Fibroblast of pulmonary artery (primary cell): ENCODE measurements at regions not wholly inside any gene's neighbourhood (a gene's known extent, or its start where the extent isn't known, plus 50 kb on each side); places are given as distances from the start of the nearest gene placed in this dataset.
A peak's percentile ranks its signal among the peaks of the same experiment; 100 is the strongest.

Experiments
- DNase-seq: peaks from one replicate; pipeline ENCODE4 v3.0.0-alpha.2; 2010; ENCODE audit warnings: low read depth
- H3K4me3 ChIP-seq: replicated peaks from 2 replicates; pipeline ENCODE4 v1.5.1; 2011; ENCODE audit warnings: low read depth, mild to moderate bottlenecking, control low read depth, low read length, moderate library complexity
- CTCF ChIP-seq: IDR thresholded peaks from 2 replicates; pipeline ENCODE4 v1.5.1; 2011; ENCODE audit warnings: mild to moderate bottlenecking, control low read depth, low read length, inconsistent platforms; ENCODE audit errors: missing control alignments

DNA sequence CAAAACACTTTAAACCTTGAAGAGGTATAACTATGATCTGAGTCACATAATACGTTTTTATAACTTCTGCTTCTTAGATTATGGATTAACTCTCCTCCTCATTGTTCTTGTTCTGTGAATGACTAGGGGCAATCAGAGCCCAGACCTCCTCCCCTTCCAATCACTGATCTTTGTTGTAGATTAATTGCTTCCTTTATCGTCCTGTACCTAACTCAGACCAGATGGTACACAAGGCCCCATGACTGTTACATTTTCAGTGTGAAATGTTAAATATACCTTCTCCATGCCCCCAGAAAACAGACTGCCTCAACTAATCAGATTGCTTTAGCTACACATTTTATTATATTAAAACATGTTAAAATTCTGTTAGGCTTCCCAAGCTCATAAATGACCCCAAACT, 211.7 kb downstream of the RNF152 start:
- DNase-seq: no peak
- TF ChIP-seq CTCF: no peak

GRCh38 chr18:61679836-61680235, 213.0 kb downstream of the RNF152 start:
- TF ChIP-seq CTCF: no peak
- H3K4me3 ChIP-seq: no peak overlapping the region
- DNase-seq: peak; percentile 18

More for the DNA sequence above, 211.7 kb downstream of the RNF152 start:
- no peak overlapping the region for H3K4me3 ChIP-seq

GRCh38 chr18:61677435-61677970, 215.3 kb downstream of the RNF152 start:
- TF ChIP-seq CTCF: no peak
- no peak for DNase-seq
- H3K4me3 ChIP-seq: no peak overlapping the region

- no peak for DNase-seq
- no peak overlapping the region for H3K4me3 ChIP-seq
- TF ChIP-seq CTCF: no peak
Observed at GRCh38 chr18:61676773-61677434, 215.9 kb downstream of the RNF152 start.

GRCh38 chr18:61669320-61669719, 223.5 kb downstream of the RNF152 start:
- no peak overlapping the region for H3K4me3 ChIP-seq
- DNase-seq: peak; percentile 7
- TF ChIP-seq CTCF: no peak

DNA sequence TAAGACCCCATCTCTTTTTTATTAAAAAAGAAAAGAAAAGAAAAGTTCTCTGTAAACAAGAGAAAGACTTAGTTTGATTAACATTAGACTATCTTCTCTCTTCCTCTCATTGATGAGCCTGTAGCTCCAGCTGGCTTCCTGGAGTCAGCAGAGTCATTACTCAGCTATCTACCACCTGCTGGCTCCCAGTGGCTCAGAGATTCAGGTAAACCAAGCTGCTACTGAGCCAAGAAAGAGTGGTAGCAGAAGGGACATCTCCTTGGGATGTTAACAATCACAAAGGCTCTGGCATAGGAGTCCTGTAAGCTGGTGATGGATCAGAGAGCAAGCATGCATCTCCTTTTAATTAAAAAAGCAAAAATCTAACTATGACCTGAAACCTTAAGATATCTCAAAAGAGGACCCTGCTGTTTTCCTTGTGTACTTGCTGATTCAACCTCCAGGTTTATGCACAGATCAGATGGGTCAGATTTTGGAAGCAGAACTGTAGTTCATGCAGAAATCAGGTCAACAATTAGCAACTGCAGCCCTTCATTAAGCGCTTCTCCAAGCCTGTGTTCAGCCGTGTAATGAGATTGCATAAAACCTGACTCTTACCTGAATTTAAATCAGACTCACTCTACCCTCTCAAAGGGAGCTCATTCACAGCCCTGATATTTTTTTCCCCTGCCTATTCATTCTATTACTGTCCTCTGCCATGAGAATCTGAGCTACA, 225.8 kb downstream of the RNF152 start:
- no peak overlapping the region for H3K4me3 ChIP-seq
- no peak for DNase-seq
- TF ChIP-seq CTCF: no peak
